ENCODE measurements at regions not wholly inside any gene's neighbourhood (a gene's known extent, or its start where the extent isn't known, plus 50 kb on each side); places are given as distances from the start of the nearest gene placed in this dataset.
A peak's percentile ranks its signal among the peaks of the same experiment; 100 is the strongest.

GRCh38 chr2:120576509-120577474, 158.9 kb upstream of the GLI2 start:
- no peaks in the 10 kb centered on the region for H3K36me3 ChIP-seq (ENCODE audit: control insufficient read depth in 2 of 3, insufficient read depth in 3 of 3, low read length in 3 of 3)
- H3K4me1 ChIP-seq (ENCODE audit: control insufficient read depth in 2 of 3, insufficient read depth in 2 of 3, low read depth in 1 of 3, low read length in 3 of 3), result peaks cover 0 to 3% (median 0%) of the 10 kb centered on the region in 3 donors
- H3K4me3 ChIP-seq (ENCODE audit: low read length in 3 of 3), result no peak overlapping the region
- no peaks in the 10 kb centered on the region for H3K9me3 ChIP-seq (ENCODE audit: control insufficient read depth in 2 of 3, insufficient read depth in 1 of 3, low read length in 3 of 3)
- peaks cover 22% of the 10 kb centered on the region for H3K27me3 ChIP-seq (ENCODE audit: control insufficient read depth, insufficient read depth, low read length)
- DNase-seq (peak in 2 of 5 donors; percentile 54 to 79), FAIRE-seq (no peak)
- no peak overlapping the region for H3K27ac ChIP-seq (ENCODE audit: low read depth in 2 of 2, low read length in 2 of 2)
- H3K9ac ChIP-seq (ENCODE audit: low read length in 3 of 3), result no peak overlapping the region
- no peak for TF ChIP-seq CTCF (IDR thresholded peaks at IDR 0.05; ENCODE audit: borderline replicate concordance, extremely low read depth, insufficient read depth)
- intact Hi-C loops (cut with DNase I), result no loop called here

GRCh38 chr2:120577721-120578295, 157.9 kb upstream of the GLI2 start:
- intact Hi-C loops (cut with DNase I), result no loop called here
- no peak for FAIRE-seq
- H3K9me3 ChIP-seq (ENCODE audit: control insufficient read depth in 2 of 3, insufficient read depth in 1 of 3, low read length in 3 of 3), result no peaks in the 10 kb centered on the region
- H3K27me3 ChIP-seq (ENCODE audit: control insufficient read depth, insufficient read depth, low read length), result peaks cover 22% of the 10 kb centered on the region
- peaks cover 0 to 3% (median 0%) of the 10 kb centered on the region in 3 donors for H3K4me1 ChIP-seq (ENCODE audit: control insufficient read depth in 2 of 3, insufficient read depth in 2 of 3, low read depth in 1 of 3, low read length in 3 of 3)
- no peak for TF ChIP-seq CTCF (IDR thresholded peaks at IDR 0.05; ENCODE audit: borderline replicate concordance, extremely low read depth, insufficient read depth)
- DNase-seq, result peak in 1 of 5 donors; percentile 40
- H3K27ac ChIP-seq (ENCODE audit: low read depth in 2 of 2, low read length in 2 of 2), result no peak overlapping the region
- H3K4me3 ChIP-seq (ENCODE audit: low read length in 3 of 3), result no peak overlapping the region
- H3K9ac ChIP-seq (ENCODE audit: low read length in 3 of 3), result no peak overlapping the region
- no peaks in the 10 kb centered on the region for H3K36me3 ChIP-seq (ENCODE audit: control insufficient read depth in 2 of 3, insufficient read depth in 3 of 3, low read length in 3 of 3)

GRCh38 chr2:120578576-120579352, 156.9 kb upstream of the GLI2 start:
- no peak for TF ChIP-seq CTCF (IDR thresholded peaks at IDR 0.05; ENCODE audit: borderline replicate concordance, extremely low read depth, insufficient read depth)
- no peak overlapping the region for H3K9ac ChIP-seq (ENCODE audit: low read length in 3 of 3)
- peaks cover 19% of the 10 kb centered on the region for H3K27me3 ChIP-seq (ENCODE audit: control insufficient read depth, insufficient read depth, low read length)
- no peak for FAIRE-seq
- no peaks in the 10 kb centered on the region for H3K9me3 ChIP-seq (ENCODE audit: control insufficient read depth in 2 of 3, insufficient read depth in 1 of 3, low read length in 3 of 3)
- intact Hi-C loops (cut with DNase I), result no loop called here
- no peaks in the 10 kb centered on the region for H3K36me3 ChIP-seq (ENCODE audit: control insufficient read depth in 2 of 3, insufficient read depth in 3 of 3, low read length in 3 of 3)
- H3K27ac ChIP-seq (ENCODE audit: low read depth in 2 of 2, low read length in 2 of 2), result no peak overlapping the region
- peaks cover 0 to 3% (median 0%) of the 10 kb centered on the region in 3 donors for H3K4me1 ChIP-seq (ENCODE audit: control insufficient read depth in 2 of 3, insufficient read depth in 2 of 3, low read depth in 1 of 3, low read length in 3 of 3)
- peak in 1 of 5 donors; percentile 32 for DNase-seq
- H3K4me3 ChIP-seq (ENCODE audit: low read length in 3 of 3), result no peak overlapping the region

All from kidney (tissue), 13 donors.